GM12892 (cell line): ENCODE measurements at regions not wholly inside any gene's neighbourhood (a gene's known extent, or its start where the extent isn't known, plus 50 kb on each side); places are given as distances from the start of the nearest gene placed in this dataset.

Experiments used
- DNase-seq: peaks from one replicate; pipeline ENCODE4 v3.0.0; 2011; ENCODE audit not compliant: insufficient read length
- FAIRE-seq: peaks from 2 replicates; lab custom pipeline; 2011; peaks lifted over from hg19 to GRCh38; lab: Jason Lieb, UNC
- POLR2A ChIP-seq: IDR thresholded peaks from 2 replicates; pipeline ENCODE4 v1.6.1; 2011; ENCODE audit warnings: low read depth, low read length, control low read depth
- POLR2AphosphoS5 ChIP-seq: IDR thresholded peaks from 2 replicates; pipeline ENCODE4 v1.6.1; 2011; ENCODE audit warnings: low read depth, low read length, control low read depth
- TAF1 ChIP-seq: IDR thresholded peaks from 2 replicates; pipeline ENCODE4 v1.6.1; 2011; ENCODE audit warnings: low read depth, mild to moderate bottlenecking, control low read depth, low read length, borderline replicate concordance

DNA sequence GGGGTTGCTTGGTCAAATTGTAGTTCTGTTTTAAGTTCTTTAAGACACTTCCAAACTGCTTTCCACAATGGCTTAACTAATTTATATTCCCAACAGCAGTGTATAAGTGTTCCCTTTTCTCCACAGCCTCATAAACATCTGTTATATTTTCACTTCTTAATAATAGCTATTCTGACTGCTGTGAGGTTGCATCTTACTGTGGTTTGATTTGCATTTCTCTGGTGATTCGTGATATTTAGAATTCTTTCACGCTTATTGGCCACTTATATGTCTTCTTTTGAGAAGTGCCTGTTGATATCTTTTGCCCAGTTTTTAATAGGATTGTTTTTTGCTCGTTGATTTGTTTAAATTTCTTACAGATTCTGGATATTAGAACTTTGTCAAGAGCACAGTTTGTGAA lies 278.6 kb upstream of the ITM2A start:
- DNase-seq (no peak), FAIRE-seq (no peak)
- TF ChIP-seq POLR2A (no peak), TAF1 (no peak), POLR2AphosphoS5 (no peak)

DNA sequence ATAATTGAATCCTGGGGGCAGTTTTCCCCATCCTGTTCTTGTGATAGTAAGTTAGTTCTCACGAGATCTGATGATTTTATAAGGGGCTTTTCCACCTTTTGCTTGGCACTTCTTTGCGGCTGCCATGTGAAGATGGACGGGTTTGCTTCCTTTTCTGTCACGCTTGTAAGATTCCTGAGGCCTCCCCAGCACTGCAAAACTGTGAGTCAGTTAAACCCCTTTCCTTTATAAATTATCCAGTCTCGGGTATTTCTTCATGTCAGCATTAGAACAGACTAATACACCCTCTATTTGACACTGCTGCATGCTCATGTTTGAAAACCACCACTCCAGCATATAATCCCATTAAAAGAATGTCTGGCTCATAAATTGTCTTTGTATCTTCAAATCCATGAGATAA lies 264.4 kb upstream of the ITM2A start:
- DNase-seq: no peak
- FAIRE-seq: no peak
- TF ChIP-seq POLR2A (no peak), POLR2AphosphoS5 (no peak), TAF1 (no peak)

DNA sequence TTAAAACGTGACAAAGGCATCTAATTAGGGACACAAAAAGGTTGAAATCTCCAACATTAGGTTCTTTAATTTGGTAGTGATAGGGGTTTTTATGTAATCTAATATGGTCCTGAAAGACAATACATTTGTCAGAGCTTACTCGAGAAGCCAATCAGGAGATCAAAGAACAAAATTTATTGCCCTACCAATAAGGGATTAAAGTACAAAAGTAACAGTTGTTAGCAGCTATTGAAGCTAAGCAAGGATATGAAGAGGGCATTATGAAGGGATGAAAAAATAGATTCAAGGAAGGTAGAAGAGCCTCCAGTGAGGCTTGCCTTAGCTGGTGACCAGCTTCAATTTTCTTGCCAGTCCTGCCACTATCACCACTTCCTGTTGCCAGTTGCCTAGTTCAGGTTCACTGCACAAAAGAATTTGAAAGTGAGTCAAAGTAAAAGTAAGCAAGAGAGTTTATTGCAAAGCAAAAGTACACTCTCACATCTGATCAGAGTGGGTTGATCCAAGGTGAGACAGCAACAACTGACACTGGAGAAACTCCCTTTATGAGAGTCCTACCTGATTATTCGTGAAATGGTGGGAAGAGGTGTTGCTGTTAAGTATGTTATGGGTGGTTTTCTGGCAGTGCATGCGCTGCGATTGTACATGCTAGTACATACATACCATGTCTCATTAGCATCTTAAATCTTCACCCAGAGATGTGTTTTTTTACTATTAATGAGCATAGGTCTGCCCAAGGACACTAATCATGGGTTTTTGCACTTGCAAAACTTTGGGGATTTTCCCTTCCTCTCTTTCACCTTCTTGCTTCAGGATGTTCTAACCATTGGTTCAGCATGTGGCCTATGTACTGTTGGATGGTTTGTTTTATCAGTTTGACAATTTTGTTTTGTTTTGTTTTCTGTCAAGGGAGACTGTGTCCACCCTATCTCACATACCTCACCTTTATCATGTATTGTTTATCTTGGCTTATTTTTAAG lies 263.2 kb upstream of the ITM2A start:
- FAIRE-seq (peak; percentile 46), DNase-seq (no peak)
- no peak for TF ChIP-seq POLR2A
- no peak for TF ChIP-seq TAF1
- no peak for TF ChIP-seq POLR2AphosphoS5

DNA sequence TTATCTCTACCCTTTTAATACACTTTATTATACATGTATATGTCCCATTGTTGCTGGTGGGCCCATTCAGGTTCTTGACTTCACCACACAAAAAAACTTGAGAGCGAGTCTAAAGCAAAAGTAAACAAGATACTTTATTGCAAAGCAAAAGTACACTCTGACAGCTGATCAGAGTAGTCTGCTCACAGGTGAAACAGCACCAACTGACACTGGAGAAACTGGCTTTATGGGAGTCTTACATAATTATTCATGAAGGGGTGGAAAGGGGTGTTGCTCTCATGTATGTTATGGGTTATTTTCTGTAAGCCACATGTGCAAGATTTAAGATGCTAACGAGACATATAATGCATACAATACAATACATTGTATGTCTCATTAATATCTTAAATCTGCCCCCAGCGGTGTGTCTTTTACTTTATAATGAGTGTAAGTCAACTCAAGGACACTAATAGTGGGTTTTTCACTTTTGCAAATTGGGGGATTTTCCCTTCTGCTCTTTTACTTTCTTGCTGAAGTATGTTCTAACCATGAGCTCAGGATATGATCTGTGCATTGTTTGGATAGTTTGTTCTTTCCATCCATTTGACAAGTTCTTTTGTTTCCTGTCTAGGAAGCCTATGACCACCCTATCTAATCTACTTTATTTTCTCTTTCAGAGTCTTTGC lies 256.1 kb upstream of the ITM2A start:
- DNase-seq (no peak), FAIRE-seq (no peak)
- TF ChIP-seq POLR2AphosphoS5 (no peak), TAF1 (no peak), POLR2A (no peak)

DNA sequence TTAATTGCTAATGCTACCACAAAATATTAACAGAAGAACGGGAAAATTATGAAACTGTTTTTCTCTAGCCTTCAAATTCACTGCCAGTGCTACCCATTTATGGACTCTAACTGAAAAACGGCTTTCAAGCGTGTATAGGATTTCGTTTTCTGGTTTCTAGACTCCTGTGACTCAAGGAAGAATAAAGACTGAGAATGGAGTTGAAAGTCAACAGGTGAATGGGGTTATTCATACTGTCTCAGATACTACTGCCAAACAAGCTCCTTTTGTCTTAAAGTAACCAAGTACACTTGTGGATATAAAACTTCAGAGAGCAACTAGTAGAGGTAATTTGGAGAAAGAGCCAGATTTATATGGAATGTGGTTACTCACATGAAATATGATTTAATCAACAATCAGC lies 251.1 kb upstream of the ITM2A start:
- FAIRE-seq: no peak
- TF ChIP-seq POLR2A (no peak), POLR2AphosphoS5 (no peak), TAF1 (no peak)
- DNase-seq: no peak

DNA sequence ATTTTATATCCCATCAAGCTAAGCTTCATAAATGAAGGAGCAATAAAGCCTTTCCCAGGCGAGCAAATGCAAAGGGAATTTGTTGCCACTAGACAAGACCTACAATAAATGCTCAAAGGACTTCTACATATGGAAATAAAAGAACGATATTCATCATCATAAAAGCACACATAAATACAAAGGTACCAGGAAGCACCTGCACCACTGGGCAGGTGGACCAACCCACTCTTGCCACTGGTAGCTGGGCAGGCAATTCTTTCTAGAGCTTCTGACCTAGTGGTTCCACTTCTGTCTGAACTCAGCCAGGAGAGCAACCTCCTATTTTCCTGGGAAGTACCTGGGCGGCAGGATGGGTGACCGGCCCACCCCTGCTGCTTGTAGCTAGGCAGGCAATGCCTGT lies 237.2 kb upstream of the ITM2A start:
- DNase-seq (no peak), FAIRE-seq (no peak)
- TF ChIP-seq TAF1: no peak
- no peak for TF ChIP-seq POLR2AphosphoS5
- no peak for TF ChIP-seq POLR2A

DNA sequence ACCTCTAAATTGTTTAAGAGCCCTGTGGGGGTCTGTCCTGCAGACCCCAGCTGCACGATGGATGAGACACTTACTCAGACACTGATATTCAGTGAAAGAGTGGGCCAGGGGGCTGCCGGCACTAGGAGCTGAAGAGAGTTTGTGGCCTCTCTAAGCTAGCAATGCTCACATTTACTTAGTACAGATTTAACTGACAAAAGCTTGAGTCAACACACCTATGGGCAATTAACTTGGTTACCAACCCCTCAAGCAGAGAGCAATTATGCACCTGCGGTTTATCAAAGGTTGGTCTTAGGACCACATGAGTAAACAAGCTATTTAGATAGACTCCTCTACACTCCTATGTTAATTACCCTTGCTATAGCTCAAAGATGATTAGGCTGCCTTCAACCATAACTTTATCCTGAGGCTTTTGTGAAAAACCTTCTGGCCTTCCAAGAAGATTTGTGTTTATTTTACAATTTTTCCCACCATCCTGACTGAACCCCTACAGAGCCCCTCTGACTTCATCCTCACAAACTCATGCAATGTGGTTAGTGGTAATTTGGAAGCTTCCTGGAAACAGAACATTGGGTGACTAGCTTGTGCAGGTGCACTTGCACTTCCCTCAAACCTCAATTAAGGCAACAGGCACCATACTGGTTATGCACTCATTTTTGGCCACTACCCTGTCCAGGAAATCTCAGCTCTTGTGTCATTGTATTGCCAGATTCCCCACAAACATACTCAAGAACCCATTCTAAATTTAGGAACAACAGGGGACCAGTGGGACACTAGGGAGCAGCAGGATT lies 234.4 kb upstream of the ITM2A start:
- DNase-seq (no peak), FAIRE-seq (peak; percentile 24)
- no peak for TF ChIP-seq POLR2AphosphoS5
- TF ChIP-seq TAF1: no peak
- TF ChIP-seq POLR2A: no peak

DNA sequence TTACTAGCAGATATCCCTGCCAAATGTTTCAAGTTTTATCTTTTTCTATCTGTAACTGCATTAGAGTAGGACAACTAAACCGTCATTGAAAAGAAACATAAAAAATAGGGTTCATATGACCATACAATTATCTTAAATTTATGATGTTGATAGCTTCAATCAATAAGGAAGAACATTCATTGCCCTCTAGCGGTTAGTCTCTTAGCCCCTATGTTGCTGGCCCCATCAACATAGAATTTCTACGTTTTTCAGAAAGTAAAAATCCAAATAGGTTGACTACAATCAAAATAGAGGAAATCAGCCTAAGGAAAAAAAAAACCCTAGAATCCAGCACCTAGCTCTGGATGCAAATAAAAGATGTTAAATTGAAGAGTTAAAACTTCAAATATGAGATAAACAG lies 225.1 kb upstream of the ITM2A start:
- no peak for TF ChIP-seq POLR2A
- no peak for TF ChIP-seq POLR2AphosphoS5
- no peak for TF ChIP-seq TAF1
- no peak for FAIRE-seq
- no peak for DNase-seq

DNA sequence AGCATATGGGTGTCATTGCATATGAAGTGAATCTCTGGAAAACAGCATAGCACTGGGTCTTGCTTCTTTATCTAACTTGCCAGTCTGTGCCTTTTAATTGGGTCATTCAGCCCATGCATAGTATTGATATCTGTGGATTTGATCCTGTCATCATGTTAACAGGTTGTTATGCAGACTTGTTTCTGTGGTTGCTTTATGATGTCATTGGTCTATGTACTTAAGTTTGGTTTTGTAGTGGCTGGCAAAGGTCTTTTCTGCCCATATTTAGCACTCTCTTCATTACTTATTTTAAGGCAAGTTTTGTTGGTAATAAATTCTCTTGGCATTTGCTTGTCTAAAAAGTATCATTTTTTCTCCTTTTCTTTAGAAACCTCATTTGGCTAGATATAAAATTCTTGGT lies 221.1 kb upstream of the ITM2A start:
- no peak for TF ChIP-seq POLR2AphosphoS5
- no peak for TF ChIP-seq TAF1
- no peak for TF ChIP-seq POLR2A
- no peak for FAIRE-seq
- no peak for DNase-seq

DNA sequence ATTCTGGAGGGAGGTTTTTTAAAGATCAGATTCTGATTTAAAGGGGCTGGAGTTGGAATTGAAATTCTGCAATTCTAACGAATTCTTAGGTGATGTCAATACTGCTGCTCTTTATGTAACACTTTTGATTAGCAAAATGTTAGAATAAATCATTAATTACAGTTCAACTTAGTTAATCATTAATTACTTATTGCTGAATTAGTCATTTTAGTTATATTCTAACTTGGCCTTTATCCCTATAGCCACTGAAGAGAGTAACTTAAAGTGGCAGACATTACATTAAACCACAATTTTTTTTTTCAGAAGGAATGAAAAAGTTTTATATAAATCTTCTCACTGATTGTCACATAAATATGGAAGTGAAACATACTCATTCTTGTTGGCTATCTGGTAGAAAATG lies 206.6 kb upstream of the ITM2A start:
- FAIRE-seq: no peak

DNA sequence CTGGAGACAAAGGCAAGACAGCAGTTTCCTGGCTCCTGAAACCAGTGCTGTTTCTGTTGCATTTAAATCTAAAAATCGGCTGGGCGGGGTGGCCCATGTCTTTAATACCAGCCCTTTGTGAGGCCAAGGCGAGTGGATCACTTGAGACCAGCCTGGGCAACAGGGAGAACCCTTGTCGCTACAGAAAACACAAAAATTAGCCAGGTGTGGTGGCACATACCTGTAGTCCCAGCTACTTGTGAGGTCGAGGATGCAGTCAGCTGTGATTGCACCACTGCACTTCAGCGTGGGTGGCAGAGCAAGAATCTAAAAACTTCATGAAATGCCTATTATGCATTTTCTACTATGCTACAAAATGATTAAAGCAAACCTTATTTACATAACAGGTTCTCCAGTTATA lies 205.4 kb upstream of the ITM2A start:
- DNase-seq: no peak
- FAIRE-seq: no peak
- TF ChIP-seq POLR2AphosphoS5: no peak
- TF ChIP-seq TAF1: no peak
- TF ChIP-seq POLR2A: no peak

More for the DNA sequence above, 206.6 kb upstream of the ITM2A start:
- TF ChIP-seq POLR2A (no peak), TAF1 (no peak), POLR2AphosphoS5 (no peak)
- DNase-seq: no peak
